Central memory CD8-positive, alpha-beta T cell (primary cell): ENCODE measurements at regions not wholly inside any gene's neighbourhood (a gene's known extent, or its start where the extent isn't known, plus 50 kb on each side); places are given as distances from the start of the nearest gene placed in this dataset.

Experiments used
- ATAC-seq: fragments of 150-1000 bp; cut with Tn5 transposase; replicated peaks from 2 replicates; pipeline ENCODE4 v1.10.0; 2022; ENCODE audit warnings: mild to moderate bottlenecking, moderate FRiP score, moderate number of reproducible peaks; ENCODE audit not compliant: poor library complexity, severe bottlenecking; ENCODE audit errors: extremely low read depth
- DNase-seq, 2 donors: peaks; one replicate each; pipeline ENCODE4 v3.0.0; 2021; ENCODE audit warnings: low spot score in 2 of 2
- H3K27ac Mint-ChIP-seq: one replicate; pipeline ENCODE4 v1.8.0; 2022; ENCODE audit warnings: low read depth, mild to moderate bottlenecking, moderate library complexity, mixed read lengths
- H3K27me3 Mint-ChIP-seq: one replicate; pipeline ENCODE4 v1.8.0; 2022; ENCODE audit warnings: mixed read lengths
- H3K36me3 Mint-ChIP-seq: one replicate; pipeline ENCODE4 v1.8.0; 2022; ENCODE audit warnings: mild to moderate bottlenecking, moderate library complexity, mixed read lengths; ENCODE audit not compliant: insufficient read depth
- H3K4me1 Mint-ChIP-seq: one replicate; pipeline ENCODE4 v1.8.0; 2022; ENCODE audit warnings: mixed read lengths
- H3K4me3 Mint-ChIP-seq: one replicate; pipeline ENCODE4 v1.8.0; 2022; ENCODE audit warnings: mild to moderate bottlenecking, moderate library complexity, mixed read lengths
- H3K9me3 Mint-ChIP-seq: one replicate; pipeline ENCODE4 v1.8.0; 2022; ENCODE audit warnings: mixed read lengths

- no peak overlapping the region for H3K27ac Mint-ChIP-seq
- DNase-seq: no peak
- H3K27me3 Mint-ChIP-seq: peaks cover 26% of the 10 kb centered on the region
- no peak for ATAC-seq
- no peaks in the 10 kb centered on the region for H3K36me3 Mint-ChIP-seq
- no peaks in the 10 kb centered on the region for H3K4me1 Mint-ChIP-seq
- no peaks in the 10 kb centered on the region for H3K9me3 Mint-ChIP-seq
- H3K4me3 Mint-ChIP-seq: no peak overlapping the region
Measured at GRCh38 chr6:125354649-125355048, 52.9 kb upstream of the HDDC2 start.

DNA sequence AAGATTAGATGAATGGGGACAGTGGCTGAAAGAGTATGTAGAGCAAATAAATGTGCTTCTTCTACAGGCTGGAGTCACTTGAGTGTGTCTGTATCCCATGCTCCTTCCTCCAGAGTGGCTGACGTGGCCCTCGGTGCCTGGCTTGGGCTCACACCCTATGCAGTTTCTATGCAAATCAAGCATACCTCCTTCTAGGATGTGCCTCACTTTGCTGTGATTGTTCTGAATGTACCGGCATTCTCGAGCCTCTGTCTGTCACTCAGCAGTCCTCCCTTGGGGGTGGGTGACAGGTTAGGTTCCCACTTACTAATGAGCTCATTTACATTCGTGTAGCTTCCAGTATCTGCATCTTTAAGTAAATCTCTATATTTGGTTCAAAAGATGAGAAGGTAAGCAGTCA lies 55.1 kb upstream of the HDDC2 start:
- DNase-seq (no peak), ATAC-seq (no peak)
- H3K27ac Mint-ChIP-seq: no peak overlapping the region
- H3K4me1 Mint-ChIP-seq: no peaks in the 10 kb centered on the region
- H3K4me3 Mint-ChIP-seq: no peak overlapping the region
- no peaks in the 10 kb centered on the region for H3K9me3 Mint-ChIP-seq
- no peaks in the 10 kb centered on the region for H3K36me3 Mint-ChIP-seq
- peaks cover 29% of the 10 kb centered on the region for H3K27me3 Mint-ChIP-seq

GRCh38 chr6:125357515-125358256 lies 55.9 kb upstream of the HDDC2 start:
- H3K36me3 Mint-ChIP-seq: no peaks in the 10 kb centered on the region

DNA sequence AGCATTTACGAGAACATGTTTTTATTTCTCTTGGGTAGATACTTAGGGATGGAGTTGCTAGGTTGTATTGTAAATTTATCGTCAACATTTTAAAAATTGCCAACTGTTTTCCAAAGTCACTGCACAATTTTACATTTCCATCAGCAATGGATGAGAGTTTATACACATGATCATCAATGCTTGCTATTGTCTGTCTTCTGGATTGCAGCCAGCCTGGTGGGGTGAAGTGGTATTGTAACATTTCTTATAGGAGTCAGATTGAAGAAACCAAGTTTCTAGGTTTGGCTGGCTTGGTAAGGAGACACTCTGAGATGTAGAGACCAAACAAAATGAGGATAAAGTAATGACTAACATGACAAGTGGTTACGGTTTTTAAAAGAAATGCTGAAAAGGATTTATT lies 57.1 kb upstream of the HDDC2 start:
- DNase-seq (no peak), ATAC-seq (no peak)
- Mint-ChIP-seq H3K9me3 (no peaks in the 10 kb centered on the region), H3K27ac (no peak overlapping the region), H3K27me3 (peaks cover 39% of the 10 kb centered on the region), H3K4me1 (no peaks in the 10 kb centered on the region), H3K36me3 (no peaks in the 10 kb centered on the region), H3K4me3 (no peak overlapping the region)

More at GRCh38 chr6:125357515-125358256, 55.9 kb upstream of the HDDC2 start:
- Mint-ChIP-seq H3K4me3 (no peak overlapping the region), H3K4me1 (no peaks in the 10 kb centered on the region), H3K9me3 (no peaks in the 10 kb centered on the region), H3K27ac (no peak overlapping the region), H3K27me3 (peaks cover 34% of the 10 kb centered on the region)
- ATAC-seq (peak; percentile 32), DNase-seq (no peak)

DNA sequence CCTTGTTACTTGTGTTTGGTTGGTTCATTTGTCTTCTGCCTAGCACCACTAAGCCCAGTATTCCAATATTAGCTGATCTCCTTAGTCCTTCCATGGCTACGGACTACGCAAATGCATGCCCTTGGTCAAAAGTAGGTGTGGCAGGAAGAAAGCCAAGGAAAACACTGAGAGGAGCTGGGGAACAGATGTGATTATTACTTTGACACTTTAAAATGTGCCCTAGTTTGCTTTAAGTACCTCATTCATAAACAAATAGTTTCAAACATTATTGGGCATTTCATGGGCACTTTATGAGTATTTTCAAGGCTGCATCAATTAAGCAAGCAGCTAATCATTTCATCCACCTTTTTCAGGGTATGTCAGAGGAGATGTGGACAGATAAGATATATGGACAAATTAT lies 60.1 kb upstream of the HDDC2 start:
- Mint-ChIP-seq H3K4me3 (no peak overlapping the region), H3K36me3 (no peaks in the 10 kb centered on the region), H3K4me1 (no peaks in the 10 kb centered on the region), H3K27ac (no peak overlapping the region), H3K27me3 (peaks cover 66% of the 10 kb centered on the region), H3K9me3 (no peaks in the 10 kb centered on the region)
- DNase-seq: no peak
- ATAC-seq: no peak

DNA sequence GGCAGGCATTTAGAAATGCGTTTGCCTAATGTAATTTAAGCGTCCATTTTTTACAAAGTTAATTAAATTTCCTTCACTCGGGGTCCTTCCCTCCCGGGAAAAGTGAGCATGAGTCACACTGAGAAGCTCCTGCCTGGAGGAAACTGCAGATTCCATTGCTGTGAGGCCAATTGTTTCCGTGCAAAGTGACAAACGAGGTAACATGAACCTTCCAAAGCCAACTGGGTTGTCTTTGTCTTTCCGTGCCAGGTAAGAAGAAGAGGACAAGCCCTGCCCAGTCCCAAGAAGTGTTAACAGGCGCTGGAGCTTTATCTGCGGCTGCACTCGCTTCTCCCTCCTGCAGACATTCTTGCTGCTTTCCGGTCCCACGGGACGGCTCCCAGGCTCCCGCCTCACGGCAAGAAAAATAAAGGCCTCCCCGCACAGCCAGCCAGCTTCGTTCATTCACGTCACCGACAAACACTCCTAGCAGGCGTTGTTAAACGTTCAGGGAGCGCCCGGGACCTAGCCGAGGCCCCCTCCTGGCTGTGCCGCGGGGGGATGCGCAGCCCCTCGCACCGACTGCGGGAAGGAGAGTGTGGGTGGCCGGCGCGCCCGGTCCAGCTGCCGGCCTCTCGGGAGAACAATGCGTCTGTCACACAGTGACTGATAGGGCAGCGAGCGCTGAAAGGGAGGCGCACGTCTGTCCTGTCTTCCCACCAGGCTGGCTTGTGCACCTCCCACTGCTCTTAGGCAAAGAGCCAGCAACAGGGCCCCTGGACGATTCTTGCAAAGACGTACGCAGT lies 61.5 kb upstream of the HDDC2 start:
- Mint-ChIP-seq H3K27me3 (peaks cover 65% of the 10 kb centered on the region), H3K27ac (no peak overlapping the region), H3K4me1 (no peaks in the 10 kb centered on the region), H3K9me3 (no peaks in the 10 kb centered on the region), H3K4me3 (no peak overlapping the region), H3K36me3 (no peaks in the 10 kb centered on the region)
- ATAC-seq (no peak), DNase-seq (no peak)

GRCh38 chr6:125363824-125364165 lies 62.0 kb upstream of the HDDC2 start:
- H3K4me1 Mint-ChIP-seq: no peaks in the 10 kb centered on the region
- peaks cover 65% of the 10 kb centered on the region for H3K27me3 Mint-ChIP-seq
- ATAC-seq: no peak
- DNase-seq: no peak
- no peak overlapping the region for H3K4me3 Mint-ChIP-seq
- H3K9me3 Mint-ChIP-seq: no peaks in the 10 kb centered on the region
- no peak overlapping the region for H3K27ac Mint-ChIP-seq
- H3K36me3 Mint-ChIP-seq: no peaks in the 10 kb centered on the region

- no peak overlapping the region for H3K4me3 Mint-ChIP-seq
- no peak overlapping the region for H3K27ac Mint-ChIP-seq
- ATAC-seq: no peak
- DNase-seq: no peak
- no peaks in the 10 kb centered on the region for H3K9me3 Mint-ChIP-seq
- H3K4me1 Mint-ChIP-seq: no peaks in the 10 kb centered on the region
- H3K27me3 Mint-ChIP-seq: peaks cover 60% of the 10 kb centered on the region
- H3K36me3 Mint-ChIP-seq: no peaks in the 10 kb centered on the region
Measured at GRCh38 chr6:125365230-125365629, 63.5 kb upstream of the HDDC2 start.

DNA sequence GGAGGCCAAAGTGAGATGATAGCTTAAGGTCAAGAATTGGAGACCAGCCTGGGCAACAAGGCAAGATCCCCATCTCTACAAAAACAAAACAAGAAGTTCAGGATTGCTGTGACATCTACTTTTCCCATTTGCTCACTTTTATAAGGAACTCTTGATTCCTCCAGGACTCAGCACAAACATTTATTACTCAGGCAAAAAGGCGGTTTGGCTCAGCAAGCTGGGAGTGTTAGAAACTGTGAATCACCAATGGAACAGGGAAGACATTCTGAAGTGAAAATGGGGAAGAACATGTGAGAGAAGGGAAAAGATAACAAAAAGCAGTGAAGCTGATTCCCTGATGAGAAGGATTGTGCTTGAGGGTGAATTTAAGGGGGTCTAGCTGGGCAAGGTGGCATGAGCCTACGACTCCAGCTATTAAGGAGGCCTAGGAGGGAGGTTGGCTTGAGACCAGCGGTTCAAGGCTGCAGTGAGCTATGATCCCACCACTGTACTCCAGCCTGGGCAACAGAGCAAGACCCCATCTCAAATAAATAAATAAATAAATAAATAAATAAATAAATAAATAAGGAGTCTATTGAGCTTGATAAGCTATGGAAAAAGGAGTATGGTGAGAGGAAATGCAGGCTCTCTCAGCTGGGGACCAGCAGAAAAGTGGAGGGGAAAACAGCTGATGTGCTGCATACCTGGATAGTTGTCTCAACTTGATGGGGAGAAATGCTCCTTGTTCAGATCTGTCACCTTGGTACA lies 65.4 kb upstream of the HDDC2 start:
- H3K4me1 Mint-ChIP-seq: no peaks in the 10 kb centered on the region

GRCh38 chr6:125370343-125370742 lies 68.6 kb upstream of the HDDC2 start:
- Mint-ChIP-seq H3K27me3 (peaks cover 37% of the 10 kb centered on the region), H3K4me3 (no peak overlapping the region), H3K4me1 (no peaks in the 10 kb centered on the region), H3K36me3 (no peaks in the 10 kb centered on the region), H3K9me3 (no peaks in the 10 kb centered on the region), H3K27ac (no peak overlapping the region)
- no peak for DNase-seq
- no peak for ATAC-seq

More for the DNA sequence above, 65.4 kb upstream of the HDDC2 start:
- Mint-ChIP-seq H3K4me3 (no peak overlapping the region), H3K9me3 (no peaks in the 10 kb centered on the region), H3K36me3 (no peaks in the 10 kb centered on the region), H3K27ac (no peak overlapping the region), H3K27me3 (peaks cover 50% of the 10 kb centered on the region)
- DNase-seq: no peak
- no peak for ATAC-seq

- ATAC-seq: no peak
- no peak overlapping the region for H3K4me3 Mint-ChIP-seq
Measured at GRCh38 chr6:125375013-125375412, 73.2 kb upstream of the HDDC2 start.

DNA sequence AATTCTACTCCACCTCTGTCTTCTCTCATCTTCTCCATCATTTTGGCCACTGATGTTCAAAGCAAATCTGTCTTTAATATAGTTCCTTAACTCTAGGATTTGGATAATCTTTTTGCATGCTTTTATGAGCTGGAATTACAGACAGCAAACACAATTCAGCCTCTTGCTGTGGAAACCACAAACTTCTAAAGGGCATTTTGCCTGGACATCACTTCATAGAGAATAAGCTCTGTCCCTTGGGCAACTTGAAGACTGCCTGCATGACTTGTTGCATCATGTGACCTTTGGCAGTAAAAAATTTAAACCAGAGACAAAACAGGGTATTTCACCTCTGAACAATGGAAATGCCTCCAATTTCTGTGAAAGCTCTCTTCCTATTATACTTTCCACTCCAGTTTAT lies 74.1 kb upstream of the HDDC2 start:
- Mint-ChIP-seq H3K27me3 (peaks cover 47% of the 10 kb centered on the region), H3K27ac (no peak overlapping the region)

More at GRCh38 chr6:125375013-125375412, 73.2 kb upstream of the HDDC2 start:
- H3K9me3 Mint-ChIP-seq: no peaks in the 10 kb centered on the region
- peaks cover 47% of the 10 kb centered on the region for H3K27me3 Mint-ChIP-seq
- H3K27ac Mint-ChIP-seq: no peak overlapping the region
- H3K4me1 Mint-ChIP-seq: no peaks in the 10 kb centered on the region
- H3K36me3 Mint-ChIP-seq: no peaks in the 10 kb centered on the region
- DNase-seq: no peak

More for the DNA sequence above, 74.1 kb upstream of the HDDC2 start:
- no peaks in the 10 kb centered on the region for H3K4me1 Mint-ChIP-seq
- no peak overlapping the region for H3K4me3 Mint-ChIP-seq
- no peaks in the 10 kb centered on the region for H3K36me3 Mint-ChIP-seq
- no peaks in the 10 kb centered on the region for H3K9me3 Mint-ChIP-seq
- no peak for DNase-seq
- no peak for ATAC-seq
